ENCODE measurements at regions not wholly inside any gene's neighbourhood (a gene's known extent, or its start where the extent isn't known, plus 50 kb on each side); places are given as distances from the start of the nearest gene placed in this dataset.

- WGBS, 2 donors, result 44 to 53% methylated on average over 4 of the region's 4 CpGs
- no peaks in the 10 kb centered on the region for H3K36me3 ChIP-seq (ENCODE audit: control insufficient read depth in 1 of 2, insufficient read depth in 2 of 2, low read length in 1 of 2)
- no peak for DNase-seq
- no peak overlapping the region for H3K4me3 ChIP-seq (ENCODE audit: low read length in 2 of 2)
- intact Hi-C loops (cut with DNase I), result no loop called here
- no peaks in the 10 kb centered on the region for H3K27me3 ChIP-seq (ENCODE audit: control insufficient read depth in 1 of 2, insufficient read depth in 2 of 2, low read length in 1 of 2)
- ATAC-seq (ENCODE audit: low FRiP score), result no peak
- no peaks in the 10 kb centered on the region for H3K9me3 ChIP-seq (ENCODE audit: control insufficient read depth, low read length)
- no peak overlapping the region for H3K27ac ChIP-seq (ENCODE audit: low read depth in 1 of 2, low read length in 2 of 2)
- no peaks in the 10 kb centered on the region for H3K4me1 ChIP-seq (ENCODE audit: control insufficient read depth in 1 of 2, insufficient read depth in 2 of 2, low read length in 2 of 2)
Observed at GRCh38 chr6:10235344-10235743, 179.5 kb downstream of the TFAP2A start.

GRCh38 chr6:10230531-10230930, 184.3 kb downstream of the TFAP2A start:
- intact Hi-C loops (cut with DNase I), result no loop called here
- Histone ChIP-seq H3K36me3 (ENCODE audit: control insufficient read depth in 1 of 2, insufficient read depth in 2 of 2, low read length in 1 of 2) (no peaks in the 10 kb centered on the region), H3K27ac (ENCODE audit: low read depth in 1 of 2, low read length in 2 of 2) (no peak overlapping the region), H3K27me3 (ENCODE audit: control insufficient read depth in 1 of 2, insufficient read depth in 2 of 2, low read length in 1 of 2) (no peaks in the 10 kb centered on the region), H3K4me1 (ENCODE audit: control insufficient read depth in 1 of 2, insufficient read depth in 2 of 2, low read length in 2 of 2) (no peaks in the 10 kb centered on the region), H3K9me3 (ENCODE audit: control insufficient read depth, low read length) (no peaks in the 10 kb centered on the region), H3K4me3 (ENCODE audit: low read length in 2 of 2) (no peak overlapping the region)
- ATAC-seq (ENCODE audit: low FRiP score), result no peak
- DNase-seq, result no peak

- H3K36me3 ChIP-seq (ENCODE audit: control insufficient read depth in 1 of 2, insufficient read depth in 2 of 2, low read length in 1 of 2), result no peaks in the 10 kb centered on the region
- H3K27ac ChIP-seq (ENCODE audit: low read depth in 1 of 2, low read length in 2 of 2), result no peak overlapping the region
- H3K27me3 ChIP-seq (ENCODE audit: control insufficient read depth in 1 of 2, insufficient read depth in 2 of 2, low read length in 1 of 2), result no peaks in the 10 kb centered on the region
- WGBS, 2 donors, result 82 to 83% methylated on average over 4 of the region's 4 CpGs
- intact Hi-C loops (cut with DNase I), result no loop called here
- no peaks in the 10 kb centered on the region for H3K4me1 ChIP-seq (ENCODE audit: control insufficient read depth in 1 of 2, insufficient read depth in 2 of 2, low read length in 2 of 2)
- no peak for DNase-seq
- H3K9me3 ChIP-seq (ENCODE audit: control insufficient read depth, low read length), result peaks cover 1% of the 10 kb centered on the region
- H3K4me3 ChIP-seq (ENCODE audit: low read length in 2 of 2), result no peak overlapping the region
- no peak for ATAC-seq (ENCODE audit: low FRiP score)
Observed at GRCh38 chr6:10223841-10224240, 191.0 kb downstream of the TFAP2A start.

GRCh38 chr6:10221178-10221577, 193.7 kb downstream of the TFAP2A start:
- intact Hi-C loops (cut with DNase I), result no loop called here
- Histone ChIP-seq H3K27me3 (ENCODE audit: control insufficient read depth in 1 of 2, insufficient read depth in 2 of 2, low read length in 1 of 2) (no peaks in the 10 kb centered on the region), H3K4me3 (ENCODE audit: low read length in 2 of 2) (no peak overlapping the region), H3K27ac (ENCODE audit: low read depth in 1 of 2, low read length in 2 of 2) (no peak overlapping the region), H3K4me1 (ENCODE audit: control insufficient read depth in 1 of 2, insufficient read depth in 2 of 2, low read length in 2 of 2) (no peaks in the 10 kb centered on the region), H3K9me3 (ENCODE audit: control insufficient read depth, low read length) (peaks cover 1% of the 10 kb centered on the region), H3K36me3 (ENCODE audit: control insufficient read depth in 1 of 2, insufficient read depth in 2 of 2, low read length in 1 of 2) (no peaks in the 10 kb centered on the region)
- ATAC-seq (ENCODE audit: low FRiP score), result no peak
- WGBS, 2 donors, result 43 to 51% methylated on average over 5 of the region's 5 CpGs
- no peak for DNase-seq

- H3K4me3 ChIP-seq (ENCODE audit: low read length in 2 of 2), result no peak overlapping the region
- H3K36me3 ChIP-seq (ENCODE audit: control insufficient read depth in 1 of 2, insufficient read depth in 2 of 2, low read length in 1 of 2), result no peaks in the 10 kb centered on the region
- peaks cover 1% of the 10 kb centered on the region for H3K9me3 ChIP-seq (ENCODE audit: control insufficient read depth, low read length)
- no peak overlapping the region for H3K27ac ChIP-seq (ENCODE audit: low read depth in 1 of 2, low read length in 2 of 2)
- ATAC-seq (ENCODE audit: low FRiP score) (no peak), DNase-seq (no peak)
- no peaks in the 10 kb centered on the region for H3K4me1 ChIP-seq (ENCODE audit: control insufficient read depth in 1 of 2, insufficient read depth in 2 of 2, low read length in 2 of 2)
- 29 to 34% methylated on average over 2 of the region's 2 CpGs for WGBS, 2 donors
- no peaks in the 10 kb centered on the region for H3K27me3 ChIP-seq (ENCODE audit: control insufficient read depth in 1 of 2, insufficient read depth in 2 of 2, low read length in 1 of 2)
- intact Hi-C loops (cut with DNase I), result no loop called here
Observed at GRCh38 chr6:10219510-10219909, 195.4 kb downstream of the TFAP2A start.

GRCh38 chr6:10217111-10217510, 197.8 kb downstream of the TFAP2A start:
- no peak for DNase-seq
- intact Hi-C loops (cut with DNase I), result no loop called here
- no peak for ATAC-seq (ENCODE audit: low FRiP score)
- Histone ChIP-seq H3K4me1 (ENCODE audit: control insufficient read depth in 1 of 2, insufficient read depth in 2 of 2, low read length in 2 of 2) (no peaks in the 10 kb centered on the region), H3K27me3 (ENCODE audit: control insufficient read depth in 1 of 2, insufficient read depth in 2 of 2, low read length in 1 of 2) (no peaks in the 10 kb centered on the region), H3K36me3 (ENCODE audit: control insufficient read depth in 1 of 2, insufficient read depth in 2 of 2, low read length in 1 of 2) (no peaks in the 10 kb centered on the region), H3K4me3 (ENCODE audit: low read length in 2 of 2) (no peak overlapping the region), H3K27ac (ENCODE audit: low read depth in 1 of 2, low read length in 2 of 2) (no peak overlapping the region), H3K9me3 (ENCODE audit: control insufficient read depth, low read length) (no peaks in the 10 kb centered on the region)
- WGBS, 2 donors, result 47 to 64% methylated on average over 5 of the region's 5 CpGs

- Histone ChIP-seq H3K4me3 (ENCODE audit: low read length in 2 of 2) (no peak overlapping the region), H3K9me3 (ENCODE audit: control insufficient read depth, low read length) (no peaks in the 10 kb centered on the region), H3K36me3 (ENCODE audit: control insufficient read depth in 1 of 2, insufficient read depth in 2 of 2, low read length in 1 of 2) (no peaks in the 10 kb centered on the region), H3K27ac (ENCODE audit: low read depth in 1 of 2, low read length in 2 of 2) (no peak overlapping the region), H3K27me3 (ENCODE audit: control insufficient read depth in 1 of 2, insufficient read depth in 2 of 2, low read length in 1 of 2) (no peaks in the 10 kb centered on the region), H3K4me1 (ENCODE audit: control insufficient read depth in 1 of 2, insufficient read depth in 2 of 2, low read length in 2 of 2) (no peaks in the 10 kb centered on the region)
- no peak for ATAC-seq (ENCODE audit: low FRiP score)
- DNase-seq, result no peak
- intact Hi-C loops (cut with DNase I), result no loop called here
- WGBS, 2 donors, result 90 to 93% methylated on average over 7 of the region's 7 CpGs
Observed at GRCh38 chr6:10215326-10216110, 199.4 kb downstream of the TFAP2A start.

GRCh38 chr6:10210052-10210451, 204.8 kb downstream of the TFAP2A start:
- 19 to 31% methylated on average over 2 of the region's 2 CpGs for WGBS, 2 donors
- ATAC-seq (ENCODE audit: low FRiP score) (no peak), DNase-seq (no peak)
- no peaks in the 10 kb centered on the region for H3K4me1 ChIP-seq (ENCODE audit: control insufficient read depth in 1 of 2, insufficient read depth in 2 of 2, low read length in 2 of 2)
- no peak overlapping the region for H3K27ac ChIP-seq (ENCODE audit: low read depth in 1 of 2, low read length in 2 of 2)
- no peaks in the 10 kb centered on the region for H3K9me3 ChIP-seq (ENCODE audit: control insufficient read depth, low read length)
- intact Hi-C loops (cut with DNase I), result no loop called here
- no peak overlapping the region for H3K4me3 ChIP-seq (ENCODE audit: low read length in 2 of 2)
- no peaks in the 10 kb centered on the region for H3K27me3 ChIP-seq (ENCODE audit: control insufficient read depth in 1 of 2, insufficient read depth in 2 of 2, low read length in 1 of 2)
- H3K36me3 ChIP-seq (ENCODE audit: control insufficient read depth in 1 of 2, insufficient read depth in 2 of 2, low read length in 1 of 2), result no peaks in the 10 kb centered on the region

- intact Hi-C loops (cut with DNase I), result no loop called here
- ATAC-seq (ENCODE audit: low FRiP score) (no peak), DNase-seq (no peak)
- Histone ChIP-seq H3K36me3 (ENCODE audit: control insufficient read depth in 1 of 2, insufficient read depth in 2 of 2, low read length in 1 of 2) (no peaks in the 10 kb centered on the region), H3K27ac (ENCODE audit: low read depth in 1 of 2, low read length in 2 of 2) (no peak overlapping the region), H3K9me3 (ENCODE audit: control insufficient read depth, low read length) (no peaks in the 10 kb centered on the region), H3K27me3 (ENCODE audit: control insufficient read depth in 1 of 2, insufficient read depth in 2 of 2, low read length in 1 of 2) (no peaks in the 10 kb centered on the region), H3K4me3 (ENCODE audit: low read length in 2 of 2) (no peak overlapping the region), H3K4me1 (ENCODE audit: control insufficient read depth in 1 of 2, insufficient read depth in 2 of 2, low read length in 2 of 2) (no peaks in the 10 kb centered on the region)
- 16 to 21% methylated on average over 4 of the region's 4 CpGs for WGBS, 2 donors
Observed at GRCh38 chr6:10205892-10206291, 209.0 kb downstream of the TFAP2A start.
